HG02840 (cell line): ENCODE measurements at regions not wholly inside any gene's neighbourhood (a gene's known extent, or its start where the extent isn't known, plus 50 kb on each side); places are given as distances from the start of the nearest gene placed in this dataset.
"Not testable (repeated sequence)": the region's sequence is repeated elsewhere in the genome, so short reads cannot be mapped to it uniquely, and the experiment has no call there.

Source experiments
- ATAC-seq: cut with Tn5 transposase; IDR thresholded peaks from one replicate; pipeline ENCODE4 v1.9.1; 2021; ENCODE audit warnings: mild to moderate bottlenecking, moderate library complexity, moderate number of reproducible peaks; ENCODE audit not compliant: unreplicated experiment, low FRiP score

- no peak for ATAC-seq
Observed at GRCh38 chr2:53544871-53545558, 222.6 kb upstream of the CHAC2 start.

GRCh38 chr2:53543083-53543482, 224.5 kb upstream of the CHAC2 start:
- no peak for ATAC-seq

- no peak for ATAC-seq
Observed at GRCh38 chr2:53536583-53537361, 230.8 kb upstream of the CHAC2 start.

- ATAC-seq, result no peak
Observed at GRCh38 chr2:53535234-53535840, 232.3 kb upstream of the CHAC2 start.

GRCh38 chr2:53530126-53530525, 237.5 kb upstream of the CHAC2 start:
- no peak for ATAC-seq

- ATAC-seq, result no peak
Observed at GRCh38 chr2:53527056-53527455, 240.5 kb upstream of the CHAC2 start.

- ATAC-seq, result no peak
Observed at GRCh38 chr2:53519918-53520841, 247.4 kb upstream of the CHAC2 start.

- ATAC-seq, result no peak
Observed at GRCh38 chr2:53517406-53517805, 250.2 kb upstream of the CHAC2 start.

- ATAC-seq, result no peak
Observed at GRCh38 chr2:53516650-53517049, 251.0 kb upstream of the CHAC2 start.

GRCh38 chr2:53515435-53516332, 251.9 kb upstream of the CHAC2 start:
- ATAC-seq, result no peak

GRCh38 chr2:53513167-53513666, 254.4 kb upstream of the CHAC2 start:
- ATAC-seq, result no peak

- no peak for ATAC-seq
Observed at GRCh38 chr2:53512071-53512826, 255.4 kb upstream of the CHAC2 start.

GRCh38 chr2:53511549-53511948, 256.1 kb upstream of the CHAC2 start:
- no peak for ATAC-seq

- ATAC-seq, result no peak
Observed at GRCh38 chr2:53510401-53510800, 257.2 kb upstream of the CHAC2 start.

- ATAC-seq, result no peak
Observed at GRCh38 chr2:53509831-53510388, 257.7 kb upstream of the CHAC2 start.

- ATAC-seq, result no peak
Observed at GRCh38 chr2:53508667-53509066, 258.9 kb upstream of the CHAC2 start.

GRCh38 chr2:53507070-53507469, 260.5 kb upstream of the CHAC2 start:
- not testable (repeated sequence) for ATAC-seq

- ATAC-seq, result no peak
Observed at GRCh38 chr2:53505826-53506225, 261.8 kb upstream of the CHAC2 start.
